ENCODE measurements at regions not wholly inside any gene's neighbourhood (a gene's known extent, or its start where the extent isn't known, plus 50 kb on each side); places are given as distances from the start of the nearest gene placed in this dataset.

DNA sequence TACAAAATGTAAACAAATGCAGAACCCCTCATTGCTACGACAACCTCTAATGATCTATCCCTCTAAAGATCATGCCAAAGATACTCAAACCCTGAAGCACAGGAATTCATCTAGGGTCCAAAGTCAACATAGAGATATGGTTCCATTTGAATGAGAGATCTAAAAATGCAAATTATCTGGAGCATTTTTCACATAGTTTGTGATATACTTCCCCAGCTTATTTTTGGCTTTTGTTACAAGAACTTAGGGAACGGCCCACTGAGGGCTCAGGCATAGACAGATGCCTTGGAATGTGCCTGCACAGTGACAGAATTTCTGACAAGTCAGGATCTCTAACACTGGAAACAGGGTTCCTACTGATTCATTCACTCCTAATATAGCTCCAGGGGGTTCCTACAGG, 258.9 kb upstream of the THBS1 start:
- H3K4me3 ChIP-seq (ENCODE audit: control insufficient read depth, low read depth, low read length), result no peak overlapping the region
- no peak for DNase-seq (ENCODE audit: low read depth)
- TF ChIP-seq, protein P1, sequence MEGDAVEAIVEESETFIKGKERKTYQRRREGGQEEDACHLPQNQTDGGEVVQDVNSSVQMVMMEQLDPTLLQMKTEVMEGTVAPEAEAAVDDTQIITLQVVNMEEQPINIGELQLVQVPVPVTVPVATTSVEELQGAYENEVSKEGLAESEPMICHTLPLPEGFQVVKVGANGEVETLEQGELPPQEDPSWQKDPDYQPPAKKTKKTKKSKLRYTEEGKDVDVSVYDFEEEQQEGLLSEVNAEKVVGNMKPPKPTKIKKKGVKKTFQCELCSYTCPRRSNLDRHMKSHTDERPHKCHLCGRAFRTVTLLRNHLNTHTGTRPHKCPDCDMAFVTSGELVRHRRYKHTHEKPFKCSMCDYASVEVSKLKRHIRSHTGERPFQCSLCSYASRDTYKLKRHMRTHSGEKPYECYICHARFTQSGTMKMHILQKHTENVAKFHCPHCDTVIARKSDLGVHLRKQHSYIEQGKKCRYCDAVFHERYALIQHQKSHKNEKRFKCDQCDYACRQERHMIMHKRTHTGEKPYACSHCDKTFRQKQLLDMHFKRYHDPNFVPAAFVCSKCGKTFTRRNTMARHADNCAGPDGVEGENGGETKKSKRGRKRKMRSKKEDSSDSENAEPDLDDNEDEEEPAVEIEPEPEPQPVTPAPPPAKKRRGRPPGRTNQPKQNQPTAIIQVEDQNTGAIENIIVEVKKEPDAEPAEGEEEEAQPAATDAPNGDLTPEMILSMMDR (IDR thresholded peaks at IDR 0.05; ENCODE audit: control insufficient read depth, insufficient read depth, low read depth, low read length, missing control alignments), result no peak

DNA sequence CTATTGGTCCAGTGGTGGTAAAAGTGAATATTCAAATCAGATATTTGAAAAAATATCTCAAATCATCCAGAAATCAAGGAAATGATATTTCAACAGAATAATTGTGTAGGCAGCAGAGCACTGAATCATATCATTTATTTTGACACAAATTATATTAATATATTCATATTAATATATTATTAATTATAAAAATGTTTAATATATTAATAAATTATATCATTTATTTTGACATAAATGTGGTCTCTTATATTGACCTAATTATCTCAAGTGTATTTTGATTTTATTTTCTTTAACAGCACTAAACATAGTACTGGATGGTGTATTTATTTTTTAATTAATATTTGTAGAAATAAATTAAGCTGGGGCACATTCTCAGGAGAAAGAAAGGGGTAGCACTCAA, 257.7 kb upstream of the THBS1 start:
- no peak overlapping the region for H3K4me3 ChIP-seq (ENCODE audit: control insufficient read depth, low read depth, low read length)
- TF ChIP-seq, protein P1 (IDR thresholded peaks at IDR 0.05; ENCODE audit: control insufficient read depth, insufficient read depth, low read depth, low read length, missing control alignments), result no peak
- DNase-seq (ENCODE audit: low read depth), result no peak

DNA sequence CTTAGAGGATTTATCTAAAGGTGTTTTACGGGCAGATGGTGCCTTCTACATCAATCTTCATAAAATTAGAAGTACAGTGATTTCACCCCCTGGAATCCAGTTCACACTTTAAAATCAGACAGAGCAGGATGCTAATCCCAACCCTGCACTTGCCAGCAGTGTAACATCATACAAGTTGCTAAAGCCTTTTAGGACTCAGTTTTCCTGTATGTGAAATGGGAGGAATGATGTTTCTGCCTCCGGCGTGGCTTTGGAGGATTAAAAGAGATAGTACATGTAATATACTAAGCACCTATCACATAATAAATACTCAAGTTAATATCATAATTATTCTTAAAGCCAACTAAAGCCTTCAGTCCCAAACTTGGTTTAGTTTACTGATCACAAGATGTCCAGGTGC, 257.2 kb upstream of the THBS1 start:
- H3K4me3 ChIP-seq (ENCODE audit: control insufficient read depth, low read depth, low read length), result no peak overlapping the region
- no peak for DNase-seq (ENCODE audit: low read depth)
- TF ChIP-seq, protein P1 (IDR thresholded peaks at IDR 0.05; ENCODE audit: control insufficient read depth, insufficient read depth, low read depth, low read length, missing control alignments), result no peak

DNA sequence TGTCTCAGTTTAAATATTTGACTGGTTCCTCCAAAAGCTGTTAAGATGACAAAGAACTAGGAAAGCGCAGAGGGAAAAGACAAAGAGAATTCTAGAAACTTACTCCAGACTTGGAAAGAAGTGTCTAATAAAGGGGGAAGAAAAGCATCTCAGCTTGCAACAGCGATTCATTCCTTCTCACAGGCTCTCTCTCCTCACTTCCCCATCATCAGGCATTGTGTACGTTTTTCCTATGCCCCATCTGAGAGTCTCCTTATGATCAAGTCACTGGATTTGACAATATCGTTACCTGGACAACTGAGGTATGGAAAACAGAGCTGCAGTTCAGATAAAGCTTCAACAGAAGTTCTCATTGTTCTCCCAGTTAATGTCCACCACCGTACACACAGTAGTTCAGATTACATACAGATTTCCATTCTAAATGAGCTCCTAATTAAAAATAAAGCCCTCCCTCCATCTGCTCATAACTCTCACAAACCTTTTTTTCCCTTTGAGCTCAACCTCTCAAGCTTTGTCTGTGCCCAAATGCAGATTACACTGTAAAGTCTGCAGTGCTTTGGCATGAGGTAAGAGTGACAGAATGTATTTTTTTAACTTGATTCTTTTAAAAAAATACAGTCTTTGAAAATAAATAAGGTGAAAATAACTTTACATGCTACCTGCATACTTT, 254.4 kb upstream of the THBS1 start:
- H3K4me3 ChIP-seq (ENCODE audit: control insufficient read depth, low read depth, low read length), result no peak overlapping the region
- TF ChIP-seq, protein P1 (IDR thresholded peaks at IDR 0.05; ENCODE audit: control insufficient read depth, insufficient read depth, low read depth, low read length, missing control alignments), result no peak
- DNase-seq (ENCODE audit: low read depth), result no peak

DNA sequence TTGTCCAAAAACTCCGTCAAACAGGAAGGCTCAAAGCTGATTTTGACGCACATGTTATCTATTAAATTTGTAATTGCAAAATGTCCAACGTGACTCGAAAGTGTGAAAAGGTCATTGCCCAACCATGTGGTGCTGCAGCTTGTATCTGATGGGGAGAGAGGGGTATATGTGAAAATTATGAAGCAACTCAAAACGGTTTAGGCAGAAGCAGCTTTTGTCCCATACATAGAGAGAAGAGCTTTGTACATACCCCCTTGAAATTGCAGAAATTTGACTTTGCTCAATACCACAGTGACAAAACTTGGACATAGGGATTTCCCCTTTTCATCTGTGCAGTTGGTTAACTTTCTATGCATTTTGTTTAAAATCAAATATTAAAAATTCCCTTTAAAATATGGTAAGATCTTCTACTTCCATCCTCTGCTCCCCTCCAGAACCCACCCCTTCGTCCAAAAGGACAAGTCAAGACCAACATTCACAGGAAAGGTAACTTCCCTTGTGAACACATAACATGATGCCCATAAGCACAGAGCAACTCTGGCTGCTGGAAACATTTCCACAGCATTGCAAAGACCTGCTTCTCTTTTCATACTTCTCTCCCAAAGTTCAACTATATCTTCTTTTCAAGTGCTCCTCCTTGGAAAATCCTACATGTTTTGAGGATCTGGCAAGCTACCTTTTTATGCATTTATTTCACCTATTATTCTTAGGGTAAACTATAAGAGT, 253.7 kb upstream of the THBS1 start:
- TF ChIP-seq, protein P1 (IDR thresholded peaks at IDR 0.05; ENCODE audit: control insufficient read depth, insufficient read depth, low read depth, low read length, missing control alignments), result no peak
- no peak for DNase-seq (ENCODE audit: low read depth)
- no peak overlapping the region for H3K4me3 ChIP-seq (ENCODE audit: control insufficient read depth, low read depth, low read length)

DNA sequence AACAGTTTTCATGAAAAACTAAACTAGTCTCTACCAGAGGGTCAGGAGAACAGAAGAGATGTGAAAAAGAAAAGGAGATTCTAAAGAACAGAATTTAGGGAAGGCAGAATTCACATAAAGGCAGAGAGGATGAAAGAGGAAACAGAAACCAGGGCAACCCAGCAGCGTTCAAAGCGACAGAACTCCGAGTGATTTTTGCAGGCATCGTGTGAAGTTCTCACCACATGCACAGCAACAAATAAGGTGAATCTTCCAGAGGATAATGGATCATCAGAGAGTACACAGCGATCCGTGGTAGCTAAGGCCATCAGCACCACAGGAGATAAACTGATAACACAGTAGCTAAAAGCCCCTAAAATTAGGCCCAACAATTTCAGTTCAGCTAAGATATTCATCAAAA, 250.8 kb upstream of the THBS1 start:
- no peak for DNase-seq (ENCODE audit: low read depth)
- no peak overlapping the region for H3K4me3 ChIP-seq (ENCODE audit: control insufficient read depth, low read depth, low read length)
- TF ChIP-seq, protein P1 (IDR thresholded peaks at IDR 0.05; ENCODE audit: control insufficient read depth, insufficient read depth, low read depth, low read length, missing control alignments), result no peak

Data from AG09309 (cell line).